ENCODE measurements at regions not wholly inside any gene's neighbourhood (a gene's known extent, or its start where the extent isn't known, plus 50 kb on each side); places are given as distances from the start of the nearest gene placed in this dataset.

DNA sequence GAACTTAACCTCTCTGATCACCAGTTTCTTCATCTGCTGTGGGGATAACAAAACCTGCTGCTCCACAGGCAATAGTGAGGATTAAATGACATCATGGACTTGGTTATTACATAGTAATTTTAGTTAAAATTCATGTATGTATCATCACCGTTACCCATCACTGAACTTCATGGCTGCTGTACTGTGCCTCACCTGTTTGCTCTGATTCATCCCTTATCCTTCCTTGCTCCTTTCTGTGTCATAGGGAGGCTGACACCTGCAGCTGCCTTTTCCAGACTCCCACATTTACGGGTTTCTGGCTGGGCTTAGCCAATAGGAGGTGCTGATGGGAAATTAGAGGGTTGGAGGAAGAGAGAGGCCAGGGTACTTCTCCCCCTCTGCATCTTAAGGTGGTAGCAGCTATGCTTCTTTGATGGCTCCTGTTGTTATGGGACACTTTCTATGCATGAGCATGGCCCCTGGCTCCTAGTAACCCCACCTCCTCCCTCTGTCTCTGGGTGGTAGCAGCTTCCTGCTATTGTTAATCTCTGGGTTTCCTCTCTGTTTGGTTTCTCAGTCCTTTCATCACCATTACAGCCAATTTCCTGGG lies 332.1 kb downstream of the DHX35 start:
- Histone ChIP-seq H3K4me3 (replicated peaks; ENCODE audit: insufficient read depth, low read length) (no peak overlapping the region), H3K27me3 (ENCODE audit: insufficient read depth, poor library complexity, severe bottlenecking) (no peaks in the 10 kb centered on the region), H3K27ac (replicated peaks) (no peak overlapping the region)
- TF ChIP-seq, protein P1, sequence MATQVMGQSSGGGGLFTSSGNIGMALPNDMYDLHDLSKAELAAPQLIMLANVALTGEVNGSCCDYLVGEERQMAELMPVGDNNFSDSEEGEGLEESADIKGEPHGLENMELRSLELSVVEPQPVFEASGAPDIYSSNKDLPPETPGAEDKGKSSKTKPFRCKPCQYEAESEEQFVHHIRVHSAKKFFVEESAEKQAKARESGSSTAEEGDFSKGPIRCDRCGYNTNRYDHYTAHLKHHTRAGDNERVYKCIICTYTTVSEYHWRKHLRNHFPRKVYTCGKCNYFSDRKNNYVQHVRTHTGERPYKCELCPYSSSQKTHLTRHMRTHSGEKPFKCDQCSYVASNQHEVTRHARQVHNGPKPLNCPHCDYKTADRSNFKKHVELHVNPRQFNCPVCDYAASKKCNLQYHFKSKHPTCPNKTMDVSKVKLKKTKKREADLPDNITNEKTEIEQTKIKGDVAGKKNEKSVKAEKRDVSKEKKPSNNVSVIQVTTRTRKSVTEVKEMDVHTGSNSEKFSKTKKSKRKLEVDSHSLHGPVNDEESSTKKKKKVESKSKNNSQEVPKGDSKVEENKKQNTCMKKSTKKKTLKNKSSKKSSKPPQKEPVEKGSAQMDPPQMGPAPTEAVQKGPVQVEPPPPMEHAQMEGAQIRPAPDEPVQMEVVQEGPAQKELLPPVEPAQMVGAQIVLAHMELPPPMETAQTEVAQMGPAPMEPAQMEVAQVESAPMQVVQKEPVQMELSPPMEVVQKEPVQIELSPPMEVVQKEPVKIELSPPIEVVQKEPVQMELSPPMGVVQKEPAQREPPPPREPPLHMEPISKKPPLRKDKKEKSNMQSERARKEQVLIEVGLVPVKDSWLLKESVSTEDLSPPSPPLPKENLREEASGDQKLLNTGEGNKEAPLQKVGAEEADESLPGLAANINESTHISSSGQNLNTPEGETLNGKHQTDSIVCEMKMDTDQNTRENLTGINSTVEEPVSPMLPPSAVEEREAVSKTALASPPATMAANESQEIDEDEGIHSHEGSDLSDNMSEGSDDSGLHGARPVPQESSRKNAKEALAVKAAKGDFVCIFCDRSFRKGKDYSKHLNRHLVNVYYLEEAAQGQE (IDR thresholded peaks at IDR 0.05; ENCODE audit: insufficient replicate concordance, low read depth), result no peak
- TF ChIP-seq, protein P2, sequence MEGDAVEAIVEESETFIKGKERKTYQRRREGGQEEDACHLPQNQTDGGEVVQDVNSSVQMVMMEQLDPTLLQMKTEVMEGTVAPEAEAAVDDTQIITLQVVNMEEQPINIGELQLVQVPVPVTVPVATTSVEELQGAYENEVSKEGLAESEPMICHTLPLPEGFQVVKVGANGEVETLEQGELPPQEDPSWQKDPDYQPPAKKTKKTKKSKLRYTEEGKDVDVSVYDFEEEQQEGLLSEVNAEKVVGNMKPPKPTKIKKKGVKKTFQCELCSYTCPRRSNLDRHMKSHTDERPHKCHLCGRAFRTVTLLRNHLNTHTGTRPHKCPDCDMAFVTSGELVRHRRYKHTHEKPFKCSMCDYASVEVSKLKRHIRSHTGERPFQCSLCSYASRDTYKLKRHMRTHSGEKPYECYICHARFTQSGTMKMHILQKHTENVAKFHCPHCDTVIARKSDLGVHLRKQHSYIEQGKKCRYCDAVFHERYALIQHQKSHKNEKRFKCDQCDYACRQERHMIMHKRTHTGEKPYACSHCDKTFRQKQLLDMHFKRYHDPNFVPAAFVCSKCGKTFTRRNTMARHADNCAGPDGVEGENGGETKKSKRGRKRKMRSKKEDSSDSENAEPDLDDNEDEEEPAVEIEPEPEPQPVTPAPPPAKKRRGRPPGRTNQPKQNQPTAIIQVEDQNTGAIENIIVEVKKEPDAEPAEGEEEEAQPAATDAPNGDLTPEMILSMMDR (IDR thresholded peaks at IDR 0.05; ENCODE audit: insufficient read depth, low read length), result no peak
- no peak for DNase-seq (ENCODE audit: low read depth in 1 of 2, low spot score in 1 of 2)

DNA sequence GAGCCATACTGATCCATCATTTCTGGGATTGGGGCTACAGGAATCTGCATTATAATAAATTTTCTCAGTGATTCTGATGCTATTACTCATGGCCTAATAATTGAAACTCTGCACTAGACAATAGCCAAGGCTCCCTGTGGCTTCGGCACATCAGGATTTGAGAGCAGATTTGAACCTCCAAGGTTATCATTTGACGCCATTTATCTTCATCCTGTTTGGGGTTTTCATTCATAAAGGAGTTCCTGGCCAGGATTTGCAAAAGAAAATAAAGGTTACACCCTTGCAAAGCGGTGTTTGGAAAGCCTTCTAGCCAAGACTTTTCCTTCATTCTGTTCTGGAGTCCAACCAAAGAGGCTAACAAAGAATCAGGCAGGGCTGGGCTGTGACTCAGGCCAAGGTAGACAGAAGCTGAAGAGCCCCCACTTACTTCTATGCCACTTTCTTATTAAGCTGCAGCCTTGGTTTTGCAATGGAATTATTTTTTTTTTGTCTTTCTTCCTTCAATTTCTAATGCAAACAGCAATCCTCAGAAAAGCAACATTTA lies 330.1 kb downstream of the DHX35 start:
- no peaks in the 10 kb centered on the region for H3K27me3 ChIP-seq (ENCODE audit: insufficient read depth, poor library complexity, severe bottlenecking)
- H3K27ac ChIP-seq (replicated peaks), result no peak overlapping the region
- DNase-seq (ENCODE audit: low read depth in 1 of 2, low spot score in 1 of 2), result no peak
- TF ChIP-seq SPI1 (IDR thresholded peaks at IDR 0.05; ENCODE audit: borderline replicate concordance, low read depth) (no peak), GABPA (IDR thresholded peaks at IDR 0.05; ENCODE audit: low read depth) (no peak), POLR2AphosphoS5 (IDR thresholded peaks at IDR 0.05; ENCODE audit: low read depth) (no peak)
- TF ChIP-seq, protein P2 (IDR thresholded peaks at IDR 0.05; ENCODE audit: insufficient read depth, low read length), result no peak
- TF ChIP-seq, protein P1 (IDR thresholded peaks at IDR 0.05; ENCODE audit: insufficient replicate concordance, low read depth), result no peak
- no peak overlapping the region for H3K4me3 ChIP-seq (replicated peaks; ENCODE audit: insufficient read depth, low read length)

- no peaks in the 10 kb centered on the region for H3K27me3 ChIP-seq (ENCODE audit: insufficient read depth, poor library complexity, severe bottlenecking)
- no peak overlapping the region for H3K27ac ChIP-seq (replicated peaks)
- DNase-seq (ENCODE audit: low read depth in 1 of 2, low spot score in 1 of 2), result no peak
- H3K4me3 ChIP-seq (replicated peaks; ENCODE audit: insufficient read depth, low read length), result no peak overlapping the region
- TF ChIP-seq, protein P1 (IDR thresholded peaks at IDR 0.05; ENCODE audit: insufficient replicate concordance, low read depth), result no peak
- TF ChIP-seq GABPA (IDR thresholded peaks at IDR 0.05; ENCODE audit: low read depth) (no peak), SPI1 (IDR thresholded peaks at IDR 0.05; ENCODE audit: borderline replicate concordance, low read depth) (no peak), POLR2AphosphoS5 (IDR thresholded peaks at IDR 0.05; ENCODE audit: low read depth) (no peak)
- TF ChIP-seq, protein P2 (IDR thresholded peaks at IDR 0.05; ENCODE audit: insufficient read depth, low read length), result no peak
Observed at GRCh38 chr20:39291301-39291700, 329.2 kb downstream of the DHX35 start.
